Endothelial cell of umbilical vein (primary cell): ENCODE measurements at regions not wholly inside any gene's neighbourhood (a gene's known extent, or its start where the extent isn't known, plus 50 kb on each side); places are given as distances from the start of the nearest gene placed in this dataset.

ENCODE experiments used
- CTCF ChIP-seq, 2 donors: IDR thresholded peaks; 1 replicate in 1 of 2; 2 replicates in 1 of 2; pipeline ENCODE4 v1.5.1; 2011; ENCODE audit warnings: low read length in 2 of 2, mild to moderate bottlenecking in 2 of 2, moderate library complexity in 2 of 2, control low read depth in 1 of 2, inconsistent platforms in 1 of 2, low read depth in 1 of 2; ENCODE audit not compliant: insufficient read depth in 1 of 2; ENCODE audit errors: extremely low read depth in 1 of 2
- EZH2 ChIP-seq: IDR thresholded peaks from 2 replicates; pipeline ENCODE4 v1.6.1; 2012; ENCODE audit warnings: borderline replicate concordance, low read depth, mild to moderate bottlenecking, moderate library complexity, low read length, inconsistent platforms; ENCODE audit not compliant: severe bottlenecking
- FOS ChIP-seq: IDR thresholded peaks from 2 replicates; pipeline ENCODE4 v1.6.1; 2011; ENCODE audit warnings: mild to moderate bottlenecking, low read length, moderate library complexity, borderline replicate concordance; ENCODE audit not compliant: insufficient read depth
- JUN ChIP-seq: IDR thresholded peaks from 2 replicates; pipeline ENCODE4 v1.6.1; 2011; ENCODE audit warnings: borderline replicate concordance, low read depth; ENCODE audit not compliant: insufficient read length, insufficient read depth
- MAX ChIP-seq: IDR thresholded peaks from 2 replicates; pipeline ENCODE4 v1.6.1; 2011; ENCODE audit not compliant: insufficient read depth, insufficient read length
- MYC ChIP-seq: IDR thresholded peaks from one replicate; pipeline ENCODE4 v1.6.1; 2011; ENCODE audit warnings: mild to moderate bottlenecking, low read depth, low read length
- POLR2A ChIP-seq: IDR thresholded peaks from 2 replicates; pipeline ENCODE4 v1.6.1; 2012; ENCODE audit warnings: low read depth, mild to moderate bottlenecking, control low read depth, low read length
- POLR2AphosphoS5 ChIP-seq: IDR thresholded peaks from 2 replicates; pipeline ENCODE4 v1.6.1; 2012; ENCODE audit warnings: low read depth, mild to moderate bottlenecking, control low read depth, low read length, moderate library complexity; ENCODE audit not compliant: insufficient read depth

GRCh38 chr3:144187531-144188210, 216.0 kb downstream of the DIPK2A start:
- TF ChIP-seq CTCF (IDR thresholded peaks at IDR 0.05; ENCODE audit: extremely low read depth in 1 of 2, insufficient read depth in 1 of 2, low read depth in 1 of 2, low read length in 2 of 2) (no peak), EZH2 (no peak), POLR2A (no peak), POLR2AphosphoS5 (no peak), FOS (no peak), JUN (no peak), MYC (no peak), MAX (no peak)
